Left lung (tissue), 4 donors: ENCODE measurements at regions not wholly inside any gene's neighbourhood (a gene's known extent, or its start where the extent isn't known, plus 50 kb on each side); places are given as distances from the start of the nearest gene placed in this dataset.
A peak's percentile ranks its signal among the peaks of the same experiment; 100 is the strongest.

Experiments
- ATAC-seq: fragments of 200-7000 bp; cut with Tn5 transposase; one replicate; pipeline ENCODE4 v1.9.1; 2020; ENCODE audit warnings: moderate library complexity
- DNase-seq, 4 donors: peaks; one replicate each; pipeline ENCODE4 v3.0.0-alpha.2; 2013 to 2020
- H3K27ac ChIP-seq, 2 donors: fragments of 200-600 bp; sonication (generic) in 1 of 2; one replicate each; pipeline versions ENCODE4 v1.5.0 to v1.8.0; 2020 to 2021
- H3K27me3 ChIP-seq, 2 donors: fragments of 200-600 bp; sonication (generic) in 1 of 2; one replicate each; pipeline versions ENCODE4 v1.5.0 to v1.8.0; 2020 to 2021
- H3K36me3 ChIP-seq, 2 donors: fragments of 200-600 bp; sonication (generic) in 1 of 2; one replicate each; pipeline versions ENCODE4 v1.5.0 to v1.8.0; 2020 to 2021
- H3K4me1 ChIP-seq, 2 donors: fragments of 200-600 bp; one replicate each; pipeline ENCODE4 v1.8.0; 2021
- H3K4me3 ChIP-seq, 2 donors: fragments of 200-600 bp; sonication (generic) in 1 of 2; one replicate each; pipeline versions ENCODE4 v1.5.0 to v1.8.0; 2020 to 2021; ENCODE audit warnings: mild to moderate bottlenecking in 1 of 2
- H3K9me3 ChIP-seq, 2 donors: fragments of 200-600 bp; sonication (generic) in 1 of 2; one replicate each; pipeline versions ENCODE4 v1.5.0 to v1.8.0; 2020 to 2021
- CTCF ChIP-seq, 2 donors: fragments of 200-600 bp; sonication (generic) in 1 of 2; IDR thresholded peaks; one replicate each; pipeline versions ENCODE4 v1.5.0 to v1.8.0; 2021; ENCODE audit warnings: antibody characterized with exemption in 2 of 2
- intact Hi-C, 2 donors: fragments of 100-400 bp; cut with DNase I; formaldehyde crosslinking; loops; one replicate each; pipeline versions ENCODE4 v1.11.2 to v1.14.2; 2022
- donor health status: DM: no; HTN: yes; CAD: no.
- donor health status: DM: no; HTN: no; CAD: no.

GRCh38 chr1:119222271-119222670 lies 81.8 kb upstream of the WARS2 start:
- Histone ChIP-seq H3K36me3 (no peaks in the 10 kb centered on the region), H3K27ac (no peak overlapping the region), H3K4me1 (no peaks in the 10 kb centered on the region), H3K9me3 (no peaks in the 10 kb centered on the region), H3K27me3 (no peaks in the 10 kb centered on the region), H3K4me3 (no peak overlapping the region)
- no peak for ATAC-seq
- DNase-seq, result no peak
- no peak for TF ChIP-seq CTCF (IDR thresholded peaks at IDR 0.05)
- intact Hi-C loops, result no loop called here

GRCh38 chr1:119225265-119225664 lies 84.8 kb upstream of the WARS2 start:
- Histone ChIP-seq H3K36me3 (no peaks in the 10 kb centered on the region), H3K4me1 (no peaks in the 10 kb centered on the region), H3K27me3 (no peaks in the 10 kb centered on the region), H3K4me3 (no peak overlapping the region), H3K9me3 (no peaks in the 10 kb centered on the region), H3K27ac (no peak overlapping the region)
- no peak for TF ChIP-seq CTCF (IDR thresholded peaks at IDR 0.05)
- intact Hi-C loops, result no loop called here
- DNase-seq, result peak in 2 of 4 donors; percentile 4 to 7
- ATAC-seq, result no peak

- TF ChIP-seq CTCF (IDR thresholded peaks at IDR 0.05), result no peak
- no peak for ATAC-seq
- Histone ChIP-seq H3K9me3 (no peaks in the 10 kb centered on the region), H3K27me3 (no peaks in the 10 kb centered on the region), H3K36me3 (no peaks in the 10 kb centered on the region), H3K4me1 (no peaks in the 10 kb centered on the region), H3K4me3 (no peak overlapping the region), H3K27ac (no peak overlapping the region)
- no peak for DNase-seq
- intact Hi-C loops, result no loop called here
Observed at GRCh38 chr1:119225831-119226230, 85.4 kb upstream of the WARS2 start.

GRCh38 chr1:119226321-119226720 lies 85.9 kb upstream of the WARS2 start:
- H3K27ac ChIP-seq, result no peak overlapping the region
- intact Hi-C loops, result no loop called here
- no peaks in the 10 kb centered on the region for H3K36me3 ChIP-seq
- H3K4me1 ChIP-seq, result no peaks in the 10 kb centered on the region
- no peak for DNase-seq
- ATAC-seq, result no peak
- no peak for TF ChIP-seq CTCF (IDR thresholded peaks at IDR 0.05)
- no peak overlapping the region for H3K4me3 ChIP-seq
- H3K27me3 ChIP-seq, result no peaks in the 10 kb centered on the region
- no peaks in the 10 kb centered on the region for H3K9me3 ChIP-seq

GRCh38 chr1:119226913-119227312 lies 86.5 kb upstream of the WARS2 start:
- no peak for DNase-seq
- Histone ChIP-seq H3K36me3 (no peaks in the 10 kb centered on the region), H3K4me3 (no peak overlapping the region), H3K27ac (no peak overlapping the region), H3K4me1 (no peaks in the 10 kb centered on the region), H3K9me3 (no peaks in the 10 kb centered on the region), H3K27me3 (no peaks in the 10 kb centered on the region)
- TF ChIP-seq CTCF (IDR thresholded peaks at IDR 0.05), result no peak
- ATAC-seq, result no peak
- intact Hi-C loops, result no loop called here
